A549 (cell line): ENCODE measurements at regions not wholly inside any gene's neighbourhood (a gene's known extent, or its start where the extent isn't known, plus 50 kb on each side); places are given as distances from the start of the nearest gene placed in this dataset.

Experiments used
- BHLHE40 ChIP-seq: IDR thresholded peaks from 2 replicates; pipeline ENCODE4 v1.6.1; 2012; ENCODE audit warnings: low read depth, low read length, inconsistent platforms
- CHD2 ChIP-seq: fragments of 150-350 bp; IDR thresholded peaks from 2 replicates; pipeline ENCODE4 v1.6.1; 2014; ENCODE audit warnings: low read length; ENCODE audit not compliant: partially characterized antibody
- CTCF ChIP-seq: fragments of >200 bp; sonication (Bioruptor Twin); formaldehyde crosslinking; IDR thresholded peaks from 3 replicates; pipeline ENCODE4 v1.5.1; 2016
- JUNB ChIP-seq: fragments of >200 bp; sonication (Bioruptor Twin); formaldehyde crosslinking; IDR thresholded peaks from 2 replicates; pipeline ENCODE4 v1.6.1; 2016
- MAFK ChIP-seq: fragments of 450-650 bp; IDR thresholded peaks from 2 replicates; pipeline ENCODE4 v1.6.1; 2014; ENCODE audit not compliant: partially characterized antibody
- MYC ChIP-seq: IDR thresholded peaks from 2 replicates; pipeline ENCODE4 v1.6.1; 2012; ENCODE audit warnings: mild to moderate bottlenecking, inconsistent platforms, low read length, improper control_type of control experiment, borderline replicate concordance
- POLR2A ChIP-seq: IDR thresholded peaks from 2 replicates; pipeline ENCODE4 v1.6.1; 2012; ENCODE audit warnings: mild to moderate bottlenecking, low read length
- SMC3 ChIP-seq: fragments of >200 bp; sonication (Bioruptor Twin); formaldehyde crosslinking; IDR thresholded peaks from 3 replicates; pipeline ENCODE4 v1.6.1; 2018; ENCODE audit warnings: inconsistent platforms

- TF ChIP-seq JUNB (no peak), CTCF (no peak), POLR2A (no peak), MAFK (no peak), SMC3 (no peak), CHD2 (no peak), BHLHE40 (no peak), MYC (no peak)
These were observed 183.3 kb upstream of the ADGRL2 start for GRCh38 chr1:81617308-81617967.
